Panc1 (cell line): ENCODE measurements at regions not wholly inside any gene's neighbourhood (a gene's known extent, or its start where the extent isn't known, plus 50 kb on each side); places are given as distances from the start of the nearest gene placed in this dataset.

Source experiments
- POLR2AphosphoS5 ChIP-seq: IDR thresholded peaks from 2 replicates; pipeline ENCODE4 v1.6.1; 2012; ENCODE audit warnings: mild to moderate bottlenecking, low read depth, low read length, moderate library complexity
- TF ChIP-seq, protein P1 (sequence below): fragments of 450-650 bp; IDR thresholded peaks from 2 replicates; pipeline ENCODE4 v1.5.1; 2017; ENCODE audit warnings: mild to moderate bottlenecking

DNA sequence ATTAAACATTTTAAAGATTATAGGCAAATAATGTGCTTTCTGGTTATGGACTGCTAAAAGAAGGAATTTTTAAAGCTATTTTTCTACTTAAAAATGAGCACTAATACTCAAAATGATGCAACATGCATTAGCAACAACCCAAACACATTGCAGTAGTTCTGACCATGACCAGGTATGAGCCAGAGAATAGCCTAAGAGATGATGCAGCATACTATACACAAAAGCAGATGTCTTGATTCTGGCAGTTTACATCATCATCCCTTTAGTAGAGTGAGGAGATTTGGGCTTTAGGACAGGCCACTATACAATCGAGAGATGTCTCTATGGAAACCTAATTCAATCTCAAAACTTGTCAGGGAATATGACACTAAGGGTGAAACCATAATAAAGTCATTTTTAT lies 307.1 kb downstream of the PRR16 start:
- no peak for TF ChIP-seq POLR2AphosphoS5
- TF ChIP-seq, protein P1, sequence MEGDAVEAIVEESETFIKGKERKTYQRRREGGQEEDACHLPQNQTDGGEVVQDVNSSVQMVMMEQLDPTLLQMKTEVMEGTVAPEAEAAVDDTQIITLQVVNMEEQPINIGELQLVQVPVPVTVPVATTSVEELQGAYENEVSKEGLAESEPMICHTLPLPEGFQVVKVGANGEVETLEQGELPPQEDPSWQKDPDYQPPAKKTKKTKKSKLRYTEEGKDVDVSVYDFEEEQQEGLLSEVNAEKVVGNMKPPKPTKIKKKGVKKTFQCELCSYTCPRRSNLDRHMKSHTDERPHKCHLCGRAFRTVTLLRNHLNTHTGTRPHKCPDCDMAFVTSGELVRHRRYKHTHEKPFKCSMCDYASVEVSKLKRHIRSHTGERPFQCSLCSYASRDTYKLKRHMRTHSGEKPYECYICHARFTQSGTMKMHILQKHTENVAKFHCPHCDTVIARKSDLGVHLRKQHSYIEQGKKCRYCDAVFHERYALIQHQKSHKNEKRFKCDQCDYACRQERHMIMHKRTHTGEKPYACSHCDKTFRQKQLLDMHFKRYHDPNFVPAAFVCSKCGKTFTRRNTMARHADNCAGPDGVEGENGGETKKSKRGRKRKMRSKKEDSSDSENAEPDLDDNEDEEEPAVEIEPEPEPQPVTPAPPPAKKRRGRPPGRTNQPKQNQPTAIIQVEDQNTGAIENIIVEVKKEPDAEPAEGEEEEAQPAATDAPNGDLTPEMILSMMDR, result no peak
